GM12874 (cell line): ENCODE measurements at regions not wholly inside any gene's neighbourhood (a gene's known extent, or its start where the extent isn't known, plus 50 kb on each side); places are given as distances from the start of the nearest gene placed in this dataset.

ENCODE experiments used
- TF ChIP-seq, protein P1 (sequence below): IDR thresholded peaks from 2 replicates; pipeline ENCODE4 v1.5.1; 2011; ENCODE audit warnings: low read depth, mild to moderate bottlenecking, control low read depth, low read length, moderate library complexity; ENCODE audit not compliant: insufficient read depth

DNA sequence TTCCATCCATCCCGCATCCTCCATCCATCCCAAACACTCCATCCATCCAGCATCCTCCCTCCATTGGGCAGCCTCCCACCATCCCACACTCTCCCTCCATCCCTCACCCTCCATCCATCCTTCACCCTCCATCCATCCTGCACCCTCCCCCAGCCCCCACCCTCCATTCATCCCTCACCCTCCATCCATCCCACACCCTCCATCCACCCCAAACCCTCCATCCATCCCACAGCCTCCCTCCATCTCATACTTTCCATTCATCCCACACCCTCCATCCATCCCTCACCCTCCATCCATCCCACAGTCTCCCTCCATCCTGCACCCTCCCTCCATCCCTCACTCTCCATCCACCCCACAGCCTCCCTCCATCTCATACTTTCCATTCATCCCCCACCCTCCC lies 60.4 kb downstream of the FOXI2 start:
- TF ChIP-seq, protein P1, sequence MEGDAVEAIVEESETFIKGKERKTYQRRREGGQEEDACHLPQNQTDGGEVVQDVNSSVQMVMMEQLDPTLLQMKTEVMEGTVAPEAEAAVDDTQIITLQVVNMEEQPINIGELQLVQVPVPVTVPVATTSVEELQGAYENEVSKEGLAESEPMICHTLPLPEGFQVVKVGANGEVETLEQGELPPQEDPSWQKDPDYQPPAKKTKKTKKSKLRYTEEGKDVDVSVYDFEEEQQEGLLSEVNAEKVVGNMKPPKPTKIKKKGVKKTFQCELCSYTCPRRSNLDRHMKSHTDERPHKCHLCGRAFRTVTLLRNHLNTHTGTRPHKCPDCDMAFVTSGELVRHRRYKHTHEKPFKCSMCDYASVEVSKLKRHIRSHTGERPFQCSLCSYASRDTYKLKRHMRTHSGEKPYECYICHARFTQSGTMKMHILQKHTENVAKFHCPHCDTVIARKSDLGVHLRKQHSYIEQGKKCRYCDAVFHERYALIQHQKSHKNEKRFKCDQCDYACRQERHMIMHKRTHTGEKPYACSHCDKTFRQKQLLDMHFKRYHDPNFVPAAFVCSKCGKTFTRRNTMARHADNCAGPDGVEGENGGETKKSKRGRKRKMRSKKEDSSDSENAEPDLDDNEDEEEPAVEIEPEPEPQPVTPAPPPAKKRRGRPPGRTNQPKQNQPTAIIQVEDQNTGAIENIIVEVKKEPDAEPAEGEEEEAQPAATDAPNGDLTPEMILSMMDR: no peak

GRCh38 chr10:127798111-127798510 lies 61.1 kb downstream of the FOXI2 start:
- TF ChIP-seq, protein P1: no peak

- TF ChIP-seq, protein P1: no peak
Observed at GRCh38 chr10:127801302-127801701, 64.3 kb downstream of the FOXI2 start.

DNA sequence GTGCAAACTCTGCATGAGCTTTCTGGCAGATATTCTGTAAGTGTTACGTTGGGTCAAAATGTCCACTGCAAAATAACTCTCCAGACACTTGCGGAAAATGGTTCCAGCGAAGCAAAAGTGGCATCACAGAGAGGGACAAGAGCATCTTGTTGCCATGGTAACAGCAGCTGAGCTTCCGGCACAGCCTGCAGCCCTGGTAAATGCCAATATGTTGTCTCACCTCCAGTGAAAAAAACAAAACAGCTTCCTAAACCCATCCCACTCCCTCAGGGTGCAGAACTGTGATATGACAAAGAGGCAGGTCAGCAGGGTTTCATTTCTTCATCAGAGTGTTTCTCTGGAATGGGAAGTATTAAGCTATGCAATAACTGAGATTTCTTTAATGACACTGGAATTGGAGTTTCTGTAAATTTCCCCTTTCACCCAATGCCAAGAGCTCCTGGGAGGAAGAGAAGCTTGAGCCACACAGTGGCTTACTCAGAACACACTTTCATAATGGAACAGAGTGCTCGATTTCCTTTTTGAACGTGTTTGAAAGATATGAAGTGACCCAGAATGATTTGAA lies 65.6 kb downstream of the FOXI2 start:
- TF ChIP-seq, protein P1: no peak

DNA sequence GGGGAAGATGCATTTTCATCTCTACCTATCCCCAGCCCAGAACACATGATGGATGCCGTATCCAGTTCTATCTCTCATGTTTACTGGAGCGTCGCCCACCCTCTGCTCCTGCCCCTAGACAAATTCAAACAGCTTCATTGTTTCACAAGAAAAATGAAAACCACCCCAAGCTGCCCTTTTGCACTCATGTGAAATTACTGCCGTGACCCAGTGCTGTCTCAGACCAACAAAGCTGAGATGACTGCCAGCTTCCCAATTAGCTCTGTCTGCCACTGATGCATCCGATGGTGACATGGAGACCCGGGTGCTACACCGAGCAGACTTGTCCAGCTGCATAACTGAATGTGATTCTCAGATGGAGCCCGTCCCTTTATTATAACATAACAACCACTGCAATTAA lies 67.7 kb downstream of the FOXI2 start:
- TF ChIP-seq, protein P1: no peak

DNA sequence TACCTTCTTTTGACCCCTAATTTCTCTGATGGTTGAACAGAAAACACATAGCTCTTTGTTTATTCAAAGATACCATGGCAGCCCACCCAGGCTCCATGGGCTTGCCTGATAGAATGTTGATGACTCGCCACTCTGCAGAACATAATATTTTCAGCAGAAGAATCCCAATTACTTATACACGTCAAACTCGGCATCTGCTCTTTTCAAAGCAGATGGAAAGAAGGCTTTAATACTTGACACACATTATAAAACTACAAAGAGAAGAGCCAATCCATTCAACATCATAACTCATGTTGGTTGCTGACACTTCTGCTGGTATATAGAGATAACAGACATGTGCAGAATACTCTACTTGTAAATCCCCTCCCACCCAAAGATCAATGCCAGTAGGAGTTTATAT lies 69.0 kb downstream of the FOXI2 start:
- TF ChIP-seq, protein P1: no peak

DNA sequence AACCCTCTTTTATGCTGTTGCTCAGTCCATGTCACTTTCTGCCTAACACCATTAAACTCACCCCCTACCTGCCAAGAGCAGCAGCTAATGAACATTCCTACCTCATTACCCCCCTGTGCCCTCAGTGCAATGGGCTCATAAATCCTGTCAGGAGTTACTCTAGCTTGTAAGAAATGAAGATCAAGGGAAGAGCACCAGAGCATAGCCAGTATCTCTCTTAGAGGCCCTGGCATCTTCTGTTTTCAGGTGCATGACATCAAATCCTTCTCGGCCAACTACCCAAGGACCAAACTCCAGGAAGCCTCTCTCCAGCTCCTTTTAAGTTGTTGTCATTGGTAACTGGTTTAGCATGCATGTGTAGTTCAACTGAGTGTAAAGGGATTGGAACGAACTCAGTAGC lies 75.1 kb downstream of the FOXI2 start:
- TF ChIP-seq, protein P1: no peak
